Ovary (tissue), 7 donors: ENCODE measurements at regions not wholly inside any gene's neighbourhood (a gene's known extent, or its start where the extent isn't known, plus 50 kb on each side); places are given as distances from the start of the nearest gene placed in this dataset.

Experiments used
- DNase-seq, 5 donors: peaks; one replicate each; pipeline ENCODE4 v3.0.0-alpha.2; 2019 to 2020
- H3K27ac ChIP-seq, 2 donors: fragments of 200-600 bp; one replicate each; pipeline versions ENCODE4 v1.5.1 to v1.8.0; 2019 to 2022
- H3K27me3 ChIP-seq: fragments of 200-600 bp; one replicate; pipeline ENCODE4 v1.8.0; 2022
- H3K36me3 ChIP-seq: fragments of 200-600 bp; sonication (generic); one replicate; pipeline ENCODE4 v1.5.1; 2019
- H3K4me1 ChIP-seq: one replicate; pipeline ENCODE4 v1.8.1; 2013; ENCODE audit warnings: mild to moderate bottlenecking, moderate library complexity; ENCODE audit not compliant: insufficient read depth
- H3K4me3 ChIP-seq: fragments of 200-600 bp; sonication (generic); one replicate; pipeline ENCODE4 v1.5.1; 2017
- H3K9me3 ChIP-seq, 2 donors: fragments of 200-600 bp in 1 of 2; sonication (generic) in 1 of 2; one replicate each; pipeline versions ENCODE4 v1.5.1 to v1.8.1; 2013 to 2019; ENCODE audit warnings: mild to moderate bottlenecking in 1 of 2, moderate library complexity in 1 of 2
- CTCF ChIP-seq, 3 donors: fragments of 450-650 bp in 2 of 3; fragments of 200-600 bp in 1 of 3; IDR thresholded peaks; one replicate each; pipeline versions ENCODE4 v1.5.1 to v1.8.0; 2016 to 2022; ENCODE audit warnings: antibody characterized with exemption in 3 of 3, mild to moderate bottlenecking in 1 of 3
- EP300 ChIP-seq: sonication (generic); formaldehyde crosslinking; IDR thresholded peaks from one replicate; pipeline ENCODE4 v1.6.1; 2017; ENCODE audit warnings: antibody characterized with exemption
- POLR2A ChIP-seq: fragments of 450-650 bp; IDR thresholded peaks from one replicate; pipeline ENCODE4 v1.6.1; 2017; ENCODE audit warnings: antibody characterized with exemption, mild to moderate bottlenecking, moderate library complexity
- WGBS, 3 donors: extraction: QIAGEN DNeasy Blood & Tissue Kit in 1 of 3; methylation state at CpG; one replicate each; pipeline versions ENCODE4 v1.1.5 to v1.1.7; 2013 to 2017; 5-methylcytosine and 5-hydroxymethylcytosine counted together
- intact Hi-C, 4 donors: fragments of 100-400 bp; cut with DNase I; formaldehyde crosslinking; loops; one replicate each; pipeline versions ENCODE4 v1.11.0 to v1.15.1; 2022 to 2023
- donor health status: DM: no; HTN: no; CAD: no; lungs with moderate emphysema.
- donor health status: DM: no; HTN: no; CAD: no.
- donor health status: Bipolar disorder and iron deficiency.
- donor health status: DM: no; HTN: no; CAD: no.
- donor health status: DM: yes; HTN: yes; CAD: no.

GRCh38 chr5:155866971-155867370, 460.0 kb upstream of the SGCD start:
- H3K27me3 ChIP-seq = no peaks in the 10 kb centered on the region
- DNase-seq = no peak
- intact Hi-C loops = no loop called here
- H3K4me1 ChIP-seq = no peaks in the 10 kb centered on the region
- H3K27ac ChIP-seq = no peak overlapping the region
- H3K36me3 ChIP-seq = no peaks in the 10 kb centered on the region
- WGBS, 3 donors = 85 to 88% (median 86%) methylated on average over 3 of the region's 3 CpGs
- TF ChIP-seq POLR2A (no peak), CTCF (IDR thresholded peaks at IDR 0.05) (no peak), EP300 (no peak)
- no peaks in the 10 kb centered on the region for H3K9me3 ChIP-seq
- no peak overlapping the region for H3K4me3 ChIP-seq

GRCh38 chr5:155867522-155868088, 459.4 kb upstream of the SGCD start:
- 85 to 92% (median 92%) methylated on average over 2 of the region's 2 CpGs for WGBS, 3 donors
- TF ChIP-seq POLR2A = no peak
- no peak for TF ChIP-seq CTCF (IDR thresholded peaks at IDR 0.05)
- TF ChIP-seq EP300 = no peak
- no peaks in the 10 kb centered on the region for H3K36me3 ChIP-seq
- no peak for DNase-seq
- no peaks in the 10 kb centered on the region for H3K27me3 ChIP-seq
- H3K27ac ChIP-seq = no peak overlapping the region
- intact Hi-C loops = no loop called here
- no peaks in the 10 kb centered on the region for H3K4me1 ChIP-seq
- H3K4me3 ChIP-seq = no peak overlapping the region
- H3K9me3 ChIP-seq = no peaks in the 10 kb centered on the region

GRCh38 chr5:155870636-155871035, 456.3 kb upstream of the SGCD start:
- Histone ChIP-seq H3K36me3 (no peaks in the 10 kb centered on the region), H3K4me3 (no peak overlapping the region), H3K9me3 (no peaks in the 10 kb centered on the region), H3K27ac (no peak overlapping the region), H3K27me3 (no peaks in the 10 kb centered on the region), H3K4me1 (no peaks in the 10 kb centered on the region)
- intact Hi-C loops = no loop called here
- 68 to 70% (median 70%) methylated on average over 7 of the region's 7 CpGs for WGBS, 3 donors
- TF ChIP-seq POLR2A (no peak), EP300 (no peak), CTCF (IDR thresholded peaks at IDR 0.05) (no peak)
- no peak for DNase-seq

- H3K4me3 ChIP-seq = no peak overlapping the region
- H3K36me3 ChIP-seq = no peaks in the 10 kb centered on the region
- no peaks in the 10 kb centered on the region for H3K4me1 ChIP-seq
- WGBS, 3 donors = 47 to 72% (median 60%) methylated on average over 2 of the region's 2 CpGs
- H3K9me3 ChIP-seq = no peaks in the 10 kb centered on the region
- DNase-seq = no peak
- H3K27ac ChIP-seq = no peak overlapping the region
- intact Hi-C loops = no loop called here
- TF ChIP-seq CTCF (IDR thresholded peaks at IDR 0.05) = no peak
- no peak for TF ChIP-seq POLR2A
- no peak for TF ChIP-seq EP300
- H3K27me3 ChIP-seq = no peaks in the 10 kb centered on the region
These were observed 455.3 kb upstream of the SGCD start for GRCh38 chr5:155871623-155872022.
